HepG2 (cell line): ENCODE measurements at regions not wholly inside any gene's neighbourhood (a gene's known extent, or its start where the extent isn't known, plus 50 kb on each side); places are given as distances from the start of the nearest gene placed in this dataset.

ENCODE experiments used
- ATAC-seq: fragments of 200-7000 bp; cut with Tn5 transposase; 3 replicates; pipeline ENCODE4 v1.9.1; 2020; ENCODE audit warnings: mild to moderate bottlenecking, moderate library complexity
- BruUV-seq: library from RNA; stranded (reverse); fragments of 400-500 nt; replicated peaks from 2 replicates; lab custom pipeline; 2021; lab: Mats Ljungman, UMichigan
- CTCF ChIA-PET: fragments of 300-600 bp; formaldehyde crosslinking; extraction: SDS; loops from one replicate; lab custom pipeline; 2021; ENCODE audit warnings: low total read pairs, inconsistent platforms, low intra/inter-chr PET ratio; lab: Yijun Ruan, JAX
- POLR2A ChIA-PET: fragments of 350-600 bp; sonication (Branson Sonifier 250); formaldehyde crosslinking; loops from one replicate; lab custom pipeline; 2020; ENCODE audit warnings: antibody characterized with exemption, inconsistent platforms; lab: Yijun Ruan, JAX
- DNase-seq: peaks from one replicate; pipeline ENCODE4 v3.0.0-alpha.2; 2015; ENCODE audit warnings: low spot score
- FAIRE-seq: peaks from 3 replicates; lab custom pipeline; 2011; peaks lifted over from hg19 to GRCh38; lab: Jason Lieb, UNC
- H2AFZ ChIP-seq: one replicate; pipeline ENCODE4 v1.6.1; 2011; ENCODE audit warnings: low read length, inconsistent platforms
- H3K27ac ChIP-seq: fragments of 300-600 bp; 3 replicates; pipeline ENCODE4 v1.8.0; 2011; ENCODE audit warnings: mixed run types, mild to moderate bottlenecking, mixed read lengths, low read length, inconsistent platforms; ENCODE audit not compliant: insufficient read depth; ENCODE audit errors: extremely low read length
- H3K27me3 ChIP-seq, 2 experiments: fragments of 200-600 bp in 1 of 2; 2 replicates in 1 of 2; 3 replicates in 1 of 2; pipeline versions ENCODE4 v1.6.0 to v1.8.0; 2011; ENCODE audit warnings: low read length in 2 of 2, mild to moderate bottlenecking in 2 of 2, moderate library complexity in 2 of 2, inconsistent platforms in 1 of 2; ENCODE audit not compliant: insufficient read depth in 2 of 2, control insufficient read depth in 1 of 2
- H3K36me3 ChIP-seq, 2 experiments: fragments of 200-600 bp in 1 of 2; replicated peaks in 1 of 2; 2 replicates in 1 of 2; 3 replicates in 1 of 2; pipeline versions ENCODE4 v1.5.1 to v1.8.0; 2011; ENCODE audit warnings: low read length in 2 of 2, inconsistent platforms in 1 of 2; ENCODE audit not compliant: insufficient read depth in 2 of 2, control insufficient read depth in 1 of 2
- H3K4me1 ChIP-seq: 2 replicates; pipeline ENCODE4 v1.5.1; 2012; ENCODE audit warnings: low read length, inconsistent platforms; ENCODE audit not compliant: insufficient read depth
- H3K4me2 ChIP-seq: 2 replicates; pipeline ENCODE4 v1.6.0; 2011; ENCODE audit warnings: low read depth, low read length, inconsistent platforms
- H3K4me3 ChIP-seq, 3 experiments: fragments of 200-600 bp in 1 of 3; sonication (generic), shearing (Covaris generic) in 1 of 3; replicated peaks in 1 of 3; 2 replicates each; pipeline ENCODE4 v1.5.1; 2011 to 2016; ENCODE audit warnings: low read length in 3 of 3, inconsistent platforms in 2 of 3, low read depth in 2 of 3, mild to moderate bottlenecking in 2 of 3, control low read depth in 1 of 3, mixed read lengths in 1 of 3; ENCODE audit not compliant: insufficient read depth in 1 of 3
- H3K79me2 ChIP-seq: one replicate; pipeline ENCODE4 v1.6.1; 2011; ENCODE audit warnings: low read length, inconsistent platforms; ENCODE audit not compliant: insufficient read depth
- H3K9ac ChIP-seq: 2 replicates; pipeline ENCODE4 v1.6.0; 2011; ENCODE audit warnings: mild to moderate bottlenecking, low read depth, low read length, inconsistent platforms; ENCODE audit not compliant: insufficient read depth
- H3K9me3 ChIP-seq: 2 replicates; pipeline ENCODE4 v1.5.1; 2012; ENCODE audit warnings: mild to moderate bottlenecking, low read length
- H4K20me1 ChIP-seq: 2 replicates; pipeline ENCODE4 v1.6.0; 2011; ENCODE audit warnings: inconsistent platforms, mild to moderate bottlenecking, low read length, moderate library complexity; ENCODE audit not compliant: insufficient read depth
- ATM ChIP-seq: fragments of 450-650 bp; IDR thresholded peaks from 2 replicates; pipeline ENCODE4 v1.7.1; 2017; ENCODE audit warnings: mild to moderate bottlenecking, borderline replicate concordance
- BHLHE40 ChIP-seq: IDR thresholded peaks from 2 replicates; pipeline ENCODE4 v1.6.1; 2011; ENCODE audit warnings: low read length, improper control_type of control experiment
- CBX2 ChIP-seq, 2 experiments: fragments of 200-600 bp in 1 of 2; sonication (generic); formaldehyde crosslinking in 1 of 2; IDR thresholded peaks; 2 replicates each; pipeline versions ENCODE4 v1.7.0 to v1.8.1; 2018 to 2022; ENCODE audit warnings: low read depth in 2 of 2, low read length in 1 of 2, mild to moderate bottlenecking in 1 of 2, missing genetic modification reagents in 1 of 2
- GATA4 ChIP-seq: sonication (generic); IDR thresholded peaks from 2 replicates; pipeline ENCODE4 v1.6.1; 2016; ENCODE audit warnings: antibody characterized with exemption, low read depth, borderline replicate concordance
- GLI4 ChIP-seq: sonication (generic); formaldehyde crosslinking; IDR thresholded peaks from 2 replicates; pipeline ENCODE4 v1.5.1; 2020; ENCODE audit warnings: missing genetic modification reagents, mild to moderate bottlenecking, moderate library complexity, borderline replicate concordance
- GLMP ChIP-seq: sonication (generic); formaldehyde crosslinking; IDR thresholded peaks from 2 replicates; pipeline ENCODE4 v1.9.0; 2021; ENCODE audit warnings: missing genetic modification reagents, mild to moderate bottlenecking, borderline replicate concordance
- HNF1B ChIP-seq: sonication (generic); formaldehyde crosslinking; IDR thresholded peaks from 2 replicates; pipeline ENCODE4 v1.5.1; 2020; ENCODE audit warnings: mild to moderate bottlenecking, moderate library complexity, missing genetic modification reagents
- JUND ChIP-seq: sonication (generic); formaldehyde crosslinking; IDR thresholded peaks from 2 replicates; pipeline ENCODE4 v1.8.0; 2022; ENCODE audit warnings: mild to moderate bottlenecking, missing genetic modification reagents
- KDM5B ChIP-seq: sonication (generic); formaldehyde crosslinking; IDR thresholded peaks from 2 replicates; pipeline ENCODE4 v1.4.0; 2020; ENCODE audit warnings: missing genetic modification reagents, mild to moderate bottlenecking, borderline replicate concordance
- TEF ChIP-seq: sonication (generic); formaldehyde crosslinking; IDR thresholded peaks from 2 replicates; pipeline ENCODE4 v1.5.0; 2020; ENCODE audit warnings: missing genetic modification reagents
- ZNF589 ChIP-seq: sonication (generic); formaldehyde crosslinking; conservative IDR thresholded peaks from 2 replicates; pipeline ENCODE4 v1.8.0; 2022; ENCODE audit warnings: mild to moderate bottlenecking, moderate library complexity, missing genetic modification reagents
- ZNF720 ChIP-seq: sonication (generic); formaldehyde crosslinking; IDR thresholded peaks from 2 replicates; pipeline ENCODE4 v1.4.0; 2020; ENCODE audit warnings: missing genetic modification reagents
- in situ Hi-C: cut with HindIII; loops from 2 replicates; pipeline ENCODE4 v1.10.0; 2017; ENCODE audit warnings: low pct_unique_long_range_greater_than_20kb; ENCODE audit not compliant: extremely low pct_ligation_motif_present
- intact Hi-C: fragments of 100-400 bp; cut with micrococcal nuclease; formaldehyde crosslinking; loops from one replicate; pipeline ENCODE4 v1.10.0; 2022; ENCODE audit not compliant: unreplicated experiment

- H3K4me2 ChIP-seq = no peak overlapping the region
- H2AFZ ChIP-seq = no peak overlapping the region
- in situ Hi-C loops = no loop called here
- H3K4me1 ChIP-seq = no peaks in the 10 kb centered on the region
- no peaks in the 10 kb centered on the region for H4K20me1 ChIP-seq
- intact Hi-C loops = no loop called here
- FAIRE-seq = no peak
- TF ChIP-seq CBX2 (IDR thresholded peaks at IDR 0.05; ENCODE audit: low read depth, low read length) = no peak
- TF ChIP-seq CBX2 (CRISPR knock-in tag; IDR thresholded peaks at IDR 0.05; ENCODE audit: low read depth) = no peak
- no peak for TF ChIP-seq ZNF720 (CRISPR knock-in tag)
- no peak for TF ChIP-seq GLMP (CRISPR knock-in tag)
- no peak for TF ChIP-seq ZNF589
- no peak for TF ChIP-seq ATM
- TF ChIP-seq JUND (CRISPR knock-in tag) = no peak
- TF ChIP-seq TEF (CRISPR knock-in tag) = no peak
- TF ChIP-seq GLI4 (CRISPR knock-in tag) = no peak
- no peak for TF ChIP-seq BHLHE40
- TF ChIP-seq KDM5B = no peak
- TF ChIP-seq HNF1B (CRISPR knock-in tag) = no peak
- TF ChIP-seq GATA4 = no peak
- BruUV-seq = no TSS peak
- H3K79me2 ChIP-seq = no peaks in the 10 kb centered on the region
- no peak overlapping the region for H3K4me3 ChIP-seq
- POLR2A ChIA-PET = no interaction called here
- H3K9ac ChIP-seq = no peak overlapping the region
- no peaks in the 10 kb centered on the region for H3K27me3 ChIP-seq
- H3K36me3 ChIP-seq = no peaks in the 10 kb centered on the region
- no peak overlapping the region for H3K27ac ChIP-seq
- no peak for DNase-seq
- CTCF ChIA-PET = no interaction called here
- ATAC-seq = no peak
- no peaks in the 10 kb centered on the region for H3K9me3 ChIP-seq
These were observed 404.9 kb upstream of the MBL2 start for GRCh38 chr10:53177468-53177867.
